ENCODE measurements at regions not wholly inside any gene's neighbourhood (a gene's known extent, or its start where the extent isn't known, plus 50 kb on each side); places are given as distances from the start of the nearest gene placed in this dataset.

DNA sequence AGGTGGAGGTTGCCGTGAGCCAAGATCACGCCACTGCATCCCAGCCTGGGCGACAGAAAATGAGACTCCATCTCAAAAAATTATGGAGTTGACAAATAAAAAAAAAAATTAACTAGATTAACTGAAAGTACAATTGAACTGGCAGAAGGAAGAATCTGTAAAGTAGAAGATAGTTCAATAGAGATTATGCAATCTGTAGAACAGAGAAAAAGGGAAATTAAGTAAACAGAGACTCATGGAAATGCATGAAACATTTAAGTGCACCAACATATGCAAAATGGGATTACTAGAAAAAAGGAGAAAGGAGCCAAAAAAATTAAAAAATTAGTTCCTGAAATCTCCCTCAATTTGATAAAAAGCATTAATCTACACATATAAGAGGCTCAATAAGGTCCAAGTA lies 188.8 kb upstream of the KHDRBS2 start:
- H3K27me3 ChIP-seq (replicated peaks; ENCODE audit: control insufficient read depth, insufficient read depth, low read length), result no peaks in the 10 kb centered on the region

DNA sequence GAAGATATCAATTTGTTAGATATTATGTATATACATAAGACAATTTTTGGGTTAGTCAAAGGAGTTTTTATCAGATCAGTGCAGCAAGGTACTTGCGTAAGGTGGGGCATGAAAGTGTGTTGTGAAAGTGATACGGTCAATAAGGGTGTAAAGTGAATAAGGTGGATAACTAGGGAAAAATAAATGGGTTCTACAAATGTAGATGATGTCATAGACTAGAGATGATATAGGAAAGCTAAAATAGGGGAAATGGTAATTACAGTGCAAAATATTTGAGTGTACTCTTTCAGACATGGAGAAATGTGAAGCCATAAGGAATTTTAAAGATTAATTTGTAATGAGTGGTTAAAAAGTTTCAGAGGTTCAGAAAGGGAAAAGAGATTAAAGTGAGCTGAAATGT lies 180.6 kb upstream of the KHDRBS2 start:
- H3K4me3 ChIP-seq (replicated peaks; ENCODE audit: low read depth, low read length), result no peak overlapping the region
- H3K27me3 ChIP-seq (replicated peaks; ENCODE audit: control insufficient read depth, insufficient read depth, low read length), result no peaks in the 10 kb centered on the region
- H3K36me3 ChIP-seq (ENCODE audit: control insufficient read depth, insufficient read depth, low read length), result no peaks in the 10 kb centered on the region
- TF ChIP-seq, protein P1, sequence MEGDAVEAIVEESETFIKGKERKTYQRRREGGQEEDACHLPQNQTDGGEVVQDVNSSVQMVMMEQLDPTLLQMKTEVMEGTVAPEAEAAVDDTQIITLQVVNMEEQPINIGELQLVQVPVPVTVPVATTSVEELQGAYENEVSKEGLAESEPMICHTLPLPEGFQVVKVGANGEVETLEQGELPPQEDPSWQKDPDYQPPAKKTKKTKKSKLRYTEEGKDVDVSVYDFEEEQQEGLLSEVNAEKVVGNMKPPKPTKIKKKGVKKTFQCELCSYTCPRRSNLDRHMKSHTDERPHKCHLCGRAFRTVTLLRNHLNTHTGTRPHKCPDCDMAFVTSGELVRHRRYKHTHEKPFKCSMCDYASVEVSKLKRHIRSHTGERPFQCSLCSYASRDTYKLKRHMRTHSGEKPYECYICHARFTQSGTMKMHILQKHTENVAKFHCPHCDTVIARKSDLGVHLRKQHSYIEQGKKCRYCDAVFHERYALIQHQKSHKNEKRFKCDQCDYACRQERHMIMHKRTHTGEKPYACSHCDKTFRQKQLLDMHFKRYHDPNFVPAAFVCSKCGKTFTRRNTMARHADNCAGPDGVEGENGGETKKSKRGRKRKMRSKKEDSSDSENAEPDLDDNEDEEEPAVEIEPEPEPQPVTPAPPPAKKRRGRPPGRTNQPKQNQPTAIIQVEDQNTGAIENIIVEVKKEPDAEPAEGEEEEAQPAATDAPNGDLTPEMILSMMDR (IDR thresholded peaks at IDR 0.05; ENCODE audit: insufficient read depth, low read length, poor library complexity, severe bottlenecking), result no peak
- DNase-seq (ENCODE audit: extremely low read depth, insufficient read length), result no peak

More for the DNA sequence above, 188.8 kb upstream of the KHDRBS2 start:
- no peak for DNase-seq (ENCODE audit: extremely low read depth, insufficient read length)
- TF ChIP-seq, protein P1 (IDR thresholded peaks at IDR 0.05; ENCODE audit: insufficient read depth, low read length, poor library complexity, severe bottlenecking), result no peak
- Histone ChIP-seq H3K4me3 (replicated peaks; ENCODE audit: low read depth, low read length) (no peak overlapping the region), H3K36me3 (ENCODE audit: control insufficient read depth, insufficient read depth, low read length) (no peaks in the 10 kb centered on the region)

DNA sequence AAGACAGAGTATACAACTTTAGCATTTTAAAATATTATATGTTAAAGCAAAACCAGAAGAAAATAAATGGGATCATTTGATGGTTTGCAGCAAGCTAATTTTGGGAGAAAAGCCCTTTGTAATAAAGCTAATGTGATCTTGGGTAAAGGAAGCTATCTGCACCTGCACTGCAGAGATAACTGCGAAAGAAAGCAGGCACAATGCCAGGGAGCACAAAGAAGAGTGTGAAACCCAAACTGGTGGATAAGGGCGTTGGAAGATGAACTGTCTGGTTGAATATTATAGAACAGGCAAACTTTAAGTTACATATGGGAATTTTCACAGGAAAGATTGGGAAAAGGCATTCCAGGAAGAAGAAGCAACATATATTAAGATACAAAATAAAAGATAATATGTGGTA lies 179.2 kb upstream of the KHDRBS2 start:
- TF ChIP-seq, protein P1 (IDR thresholded peaks at IDR 0.05; ENCODE audit: insufficient read depth, low read length, poor library complexity, severe bottlenecking), result no peak
- no peak for DNase-seq (ENCODE audit: extremely low read depth, insufficient read length)
- Histone ChIP-seq H3K36me3 (ENCODE audit: control insufficient read depth, insufficient read depth, low read length) (no peaks in the 10 kb centered on the region), H3K27me3 (replicated peaks; ENCODE audit: control insufficient read depth, insufficient read depth, low read length) (no peaks in the 10 kb centered on the region), H3K4me3 (replicated peaks; ENCODE audit: low read depth, low read length) (no peak overlapping the region)

GRCh38 chr6:62452586-62452985 lies 166.6 kb upstream of the KHDRBS2 start:
- no peaks in the 10 kb centered on the region for H3K36me3 ChIP-seq (ENCODE audit: control insufficient read depth, insufficient read depth, low read length)
- no peak for DNase-seq (ENCODE audit: extremely low read depth, insufficient read length)
- H3K4me3 ChIP-seq (replicated peaks; ENCODE audit: low read depth, low read length), result no peak overlapping the region
- TF ChIP-seq, protein P1 (IDR thresholded peaks at IDR 0.05; ENCODE audit: insufficient read depth, low read length, poor library complexity, severe bottlenecking), result no peak
- H3K27me3 ChIP-seq (replicated peaks; ENCODE audit: control insufficient read depth, insufficient read depth, low read length), result no peaks in the 10 kb centered on the region

DNA sequence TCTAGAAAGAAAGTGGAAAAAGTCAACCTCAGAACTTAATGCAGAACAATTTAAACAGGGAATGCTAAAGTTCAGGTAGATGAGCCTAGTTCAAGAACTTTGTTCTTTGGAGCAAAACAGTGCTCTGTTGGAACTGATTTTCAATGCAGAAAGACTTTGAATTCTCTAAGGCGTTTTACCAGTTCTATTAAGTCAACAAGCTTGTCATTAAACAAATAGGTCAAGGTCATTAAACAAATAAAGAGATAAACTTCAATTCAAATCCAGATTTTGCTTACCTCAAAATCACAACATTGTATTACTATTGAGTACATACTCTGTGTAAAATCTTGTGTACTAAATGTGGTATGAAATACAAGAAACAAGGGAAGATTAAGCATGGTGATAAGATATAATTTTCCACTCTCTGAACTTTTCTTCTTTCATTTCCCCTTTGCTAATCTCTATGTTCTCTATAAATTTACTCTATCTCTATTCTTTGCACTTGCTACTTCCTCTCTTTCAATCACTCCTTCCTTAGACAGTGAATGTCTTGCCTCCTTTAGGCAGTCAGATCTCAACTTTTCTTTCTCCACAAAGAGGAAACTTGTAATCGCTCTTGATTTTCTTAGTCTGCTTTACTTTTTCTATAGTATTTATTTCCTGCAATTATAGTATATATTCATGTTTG lies 160.8 kb upstream of the KHDRBS2 start:
- no peak for DNase-seq (ENCODE audit: extremely low read depth, insufficient read length)
- no peaks in the 10 kb centered on the region for H3K27me3 ChIP-seq (replicated peaks; ENCODE audit: control insufficient read depth, insufficient read depth, low read length)
- H3K36me3 ChIP-seq (ENCODE audit: control insufficient read depth, insufficient read depth, low read length), result no peaks in the 10 kb centered on the region
- TF ChIP-seq, protein P1 (IDR thresholded peaks at IDR 0.05; ENCODE audit: insufficient read depth, low read length, poor library complexity, severe bottlenecking), result no peak
- no peak overlapping the region for H3K4me3 ChIP-seq (replicated peaks; ENCODE audit: low read depth, low read length)

DNA sequence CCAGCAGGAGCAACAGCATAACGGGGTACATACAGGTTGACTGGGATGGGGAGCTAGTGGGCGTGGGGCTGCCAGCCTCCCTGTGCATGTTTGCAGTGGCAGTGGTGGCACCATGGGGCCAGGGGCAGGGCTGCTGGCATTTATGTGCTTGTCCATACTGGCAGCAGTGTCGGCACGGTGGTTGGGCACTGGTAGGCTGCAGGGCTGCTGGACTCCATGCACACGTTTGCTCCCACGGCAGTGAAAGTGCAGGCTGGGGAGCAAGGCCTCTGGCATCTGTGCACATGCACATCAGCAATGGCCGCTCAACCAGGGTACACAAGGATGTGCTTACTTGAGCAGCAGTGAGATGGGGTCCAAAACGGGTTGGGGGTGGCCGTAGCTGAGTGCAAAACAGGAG lies 159.5 kb upstream of the KHDRBS2 start:
- Histone ChIP-seq H3K27me3 (replicated peaks; ENCODE audit: control insufficient read depth, insufficient read depth, low read length) (no peaks in the 10 kb centered on the region), H3K4me3 (replicated peaks; ENCODE audit: low read depth, low read length) (no peak overlapping the region), H3K36me3 (ENCODE audit: control insufficient read depth, insufficient read depth, low read length) (no peaks in the 10 kb centered on the region)
- TF ChIP-seq, protein P1 (IDR thresholded peaks at IDR 0.05; ENCODE audit: insufficient read depth, low read length, poor library complexity, severe bottlenecking), result no peak
- no peak for DNase-seq (ENCODE audit: extremely low read depth, insufficient read length)
